Gastroesophageal sphincter (tissue), 3 donors: ENCODE measurements at regions not wholly inside any gene's neighbourhood (a gene's known extent, or its start where the extent isn't known, plus 50 kb on each side); places are given as distances from the start of the nearest gene placed in this dataset.

Experiments used
- CTCF ChIP-seq, 4 experiments: fragments of 200-600 bp in 2 of 4; fragments of 450-650 bp in 2 of 4; sonication (generic) in 1 of 4; IDR thresholded peaks; one replicate each; pipeline ENCODE4 v1.5.1; 2017 to 2019; ENCODE audit warnings: antibody characterized with exemption in 4 of 4, mild to moderate bottlenecking in 2 of 4, moderate library complexity in 2 of 4
- EP300 ChIP-seq: sonication (generic); formaldehyde crosslinking; IDR thresholded peaks from one replicate; pipeline ENCODE4 v1.6.1; 2017; ENCODE audit warnings: antibody characterized with exemption, mild to moderate bottlenecking
- POLR2A ChIP-seq, 2 donors: fragments of 450-650 bp; IDR thresholded peaks; one replicate each; pipeline ENCODE4 v1.6.1; 2017; ENCODE audit warnings: antibody characterized with exemption in 2 of 2, mild to moderate bottlenecking in 2 of 2, moderate library complexity in 1 of 2
- POLR2AphosphoS5 ChIP-seq: sonication (generic); formaldehyde crosslinking; IDR thresholded peaks from one replicate; pipeline ENCODE4 v1.6.1; 2017; ENCODE audit warnings: antibody characterized with exemption

GRCh38 chr6:135703007-135703406 is 148.5 kb upstream of the PDE7B start:
- TF ChIP-seq POLR2A (IDR thresholded peaks at IDR 0.05): no peak
- no peak for TF ChIP-seq CTCF (IDR thresholded peaks at IDR 0.05)
- no peak for TF ChIP-seq EP300
- no peak for TF ChIP-seq POLR2AphosphoS5
